ENCODE measurements at regions not wholly inside any gene's neighbourhood (a gene's known extent, or its start where the extent isn't known, plus 50 kb on each side); places are given as distances from the start of the nearest gene placed in this dataset.
"Not testable (repeated sequence)": the region's sequence is repeated elsewhere in the genome, so short reads cannot be mapped to it uniquely, and the experiment has no call there.

GRCh38 chr4:187505798-187506141, 489.8 kb upstream of the ZFP42 start:
- DNase-seq (ENCODE audit: low spot score); H3K4me2 ChIP-seq (ENCODE audit: low read depth, low read length); H3K4me3 ChIP-seq (replicated peaks in 1 of 3; ENCODE audit: insufficient read depth in 1 of 3, low read depth in 2 of 3, low read length in 3 of 3); ATAC-seq; H3K9me3 ChIP-seq (ENCODE audit: low read length); H3K9ac ChIP-seq (ENCODE audit: insufficient read depth, low read depth, low read length); H3K79me2 ChIP-seq (ENCODE audit: insufficient read depth, low read length); BruUV-seq (replicated peaks); H2AFZ ChIP-seq (ENCODE audit: low read length); H3K4me1 ChIP-seq (ENCODE audit: insufficient read depth, low read length); FAIRE-seq; H3K27ac ChIP-seq (ENCODE audit: extremely low read length, insufficient read depth, low read length); in situ Hi-C loops (cut with HindIII; ENCODE audit: extremely low pct_ligation_motif_present, low pct_unique_long_range_greater_than_20kb); CTCF ChIA-PET (ENCODE audit: low intra/inter-chr PET ratio, low total read pairs); H4K20me1 ChIP-seq (ENCODE audit: insufficient read depth, low read length); POLR2A ChIA-PET; H3K36me3 ChIP-seq (replicated peaks in 1 of 2; ENCODE audit: control insufficient read depth in 1 of 2, insufficient read depth in 2 of 2, low read length in 2 of 2); H3K27me3 ChIP-seq (ENCODE audit: control insufficient read depth in 1 of 2, insufficient read depth in 2 of 2, low read length in 2 of 2): not testable (repeated sequence)
- intact Hi-C loops (cut with micrococcal nuclease; ENCODE audit: unreplicated experiment): loop anchor here (5.0 kb wide), 1 partner anchor 1178 kb away; no protein-coding TSS in a partner anchor
- WGBS (ENCODE audit: low lambda C conversion rate): 64% methylated on average over 10 of the region's 23 CpGs

- ChIA-PET POLR2A (no interaction called here), CTCF (ENCODE audit: low intra/inter-chr PET ratio, low total read pairs) (no interaction called here)
- BruUV-seq (replicated peaks): no TSS peak
- ATAC-seq (no peak), FAIRE-seq (no peak), DNase-seq (ENCODE audit: low spot score) (no peak)
- TF ChIP-seq IKZF5 (CRISPR knock-in tag; IDR thresholded peaks at IDR 0.05) (no peak), ZNF138 (CRISPR knock-in tag; IDR thresholded peaks at IDR 0.05; ENCODE audit: low read depth) (no peak), ZMYM2 (CRISPR knock-in tag; IDR thresholded peaks at IDR 0.05) (no peak), JUN (CRISPR knock-in tag; IDR thresholded peaks at IDR 0.05) (no peak), ATF1 (CRISPR knock-in tag; IDR thresholded peaks at IDR 0.05) (no peak), KMT2A (CRISPR knock-in tag; IDR thresholded peaks at IDR 0.05) (no peak), SETDB1 (CRISPR knock-in tag; IDR thresholded peaks at IDR 0.05; ENCODE audit: borderline replicate concordance) (no peak), BCL3 (CRISPR knock-in tag; IDR thresholded peaks at IDR 0.05) (no peak), ZNF432 (CRISPR knock-in tag; IDR thresholded peaks at IDR 0.05; ENCODE audit: borderline replicate concordance) (no peak)
- Histone ChIP-seq H3K27ac (ENCODE audit: extremely low read length, insufficient read depth, low read length) (no peak overlapping the region), H3K9me3 (ENCODE audit: low read length) (no peaks in the 10 kb centered on the region), H3K4me2 (ENCODE audit: low read depth, low read length) (no peak overlapping the region), H3K4me3 (replicated peaks in 1 of 3; ENCODE audit: insufficient read depth in 1 of 3, low read depth in 2 of 3, low read length in 3 of 3) (no peak overlapping the region), H3K9ac (ENCODE audit: insufficient read depth, low read depth, low read length) (no peak overlapping the region), H2AFZ (ENCODE audit: low read length) (no peak overlapping the region), H3K79me2 (ENCODE audit: insufficient read depth, low read length) (no peaks in the 10 kb centered on the region), H4K20me1 (ENCODE audit: insufficient read depth, low read length) (no peaks in the 10 kb centered on the region), H3K4me1 (ENCODE audit: insufficient read depth, low read length) (no peaks in the 10 kb centered on the region), H3K36me3 (replicated peaks in 1 of 2; ENCODE audit: control insufficient read depth in 1 of 2, insufficient read depth in 2 of 2, low read length in 2 of 2) (no peaks in the 10 kb centered on the region), H3K27me3 (ENCODE audit: control insufficient read depth in 1 of 2, insufficient read depth in 2 of 2, low read length in 2 of 2) (no peaks in the 10 kb centered on the region)
- intact Hi-C loops (cut with micrococcal nuclease; ENCODE audit: unreplicated experiment) (no loop called here), in situ Hi-C loops (cut with HindIII; ENCODE audit: extremely low pct_ligation_motif_present, low pct_unique_long_range_greater_than_20kb) (no loop called here)
- WGBS (ENCODE audit: low lambda C conversion rate): 59% methylated on average over 1 of the region's 1 CpG
Observed at GRCh38 chr4:187516224-187516623, 479.3 kb upstream of the ZFP42 start.
